Epithelial cell of esophagus (primary cell): ENCODE measurements at regions not wholly inside any gene's neighbourhood (a gene's known extent, or its start where the extent isn't known, plus 50 kb on each side); places are given as distances from the start of the nearest gene placed in this dataset.

Source experiments
- DNase-seq: peaks from one replicate; pipeline ENCODE4 v3.0.0; 2010; ENCODE audit warnings: low read depth
- H3K4me3 ChIP-seq: 2 replicates; pipeline ENCODE4 v1.5.1; 2011; ENCODE audit warnings: mild to moderate bottlenecking, low read length, control low read depth
- TF ChIP-seq, protein P1 (sequence below): IDR thresholded peaks from 2 replicates; pipeline ENCODE4 v1.5.1; 2011; ENCODE audit warnings: low read depth, mild to moderate bottlenecking, low read length, control low read depth, inconsistent platforms; ENCODE audit not compliant: insufficient read depth; ENCODE audit errors: missing control alignments

DNA sequence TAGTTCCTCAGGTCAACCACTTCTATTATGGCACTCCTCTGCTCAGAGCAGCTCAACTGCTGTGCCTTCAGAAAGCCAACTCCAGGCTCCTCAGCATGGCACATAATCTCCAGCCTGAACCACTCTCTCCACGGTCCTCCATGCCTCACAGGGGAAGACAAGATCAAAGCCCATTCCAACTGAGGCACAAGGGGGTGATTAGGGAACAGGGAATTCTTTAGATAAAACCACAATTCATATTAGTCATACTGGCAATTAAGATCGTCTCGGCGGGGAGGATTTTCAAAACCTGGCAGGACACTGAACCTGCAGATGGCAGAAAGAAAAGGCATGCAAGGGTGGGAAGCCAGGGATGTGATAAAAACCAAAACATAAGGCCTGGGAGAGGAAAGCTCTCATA, 361.6 kb downstream of the FGFR2 start:
- no peak overlapping the region for H3K4me3 ChIP-seq
- TF ChIP-seq, protein P1, sequence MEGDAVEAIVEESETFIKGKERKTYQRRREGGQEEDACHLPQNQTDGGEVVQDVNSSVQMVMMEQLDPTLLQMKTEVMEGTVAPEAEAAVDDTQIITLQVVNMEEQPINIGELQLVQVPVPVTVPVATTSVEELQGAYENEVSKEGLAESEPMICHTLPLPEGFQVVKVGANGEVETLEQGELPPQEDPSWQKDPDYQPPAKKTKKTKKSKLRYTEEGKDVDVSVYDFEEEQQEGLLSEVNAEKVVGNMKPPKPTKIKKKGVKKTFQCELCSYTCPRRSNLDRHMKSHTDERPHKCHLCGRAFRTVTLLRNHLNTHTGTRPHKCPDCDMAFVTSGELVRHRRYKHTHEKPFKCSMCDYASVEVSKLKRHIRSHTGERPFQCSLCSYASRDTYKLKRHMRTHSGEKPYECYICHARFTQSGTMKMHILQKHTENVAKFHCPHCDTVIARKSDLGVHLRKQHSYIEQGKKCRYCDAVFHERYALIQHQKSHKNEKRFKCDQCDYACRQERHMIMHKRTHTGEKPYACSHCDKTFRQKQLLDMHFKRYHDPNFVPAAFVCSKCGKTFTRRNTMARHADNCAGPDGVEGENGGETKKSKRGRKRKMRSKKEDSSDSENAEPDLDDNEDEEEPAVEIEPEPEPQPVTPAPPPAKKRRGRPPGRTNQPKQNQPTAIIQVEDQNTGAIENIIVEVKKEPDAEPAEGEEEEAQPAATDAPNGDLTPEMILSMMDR = no peak
- DNase-seq = no peak

DNA sequence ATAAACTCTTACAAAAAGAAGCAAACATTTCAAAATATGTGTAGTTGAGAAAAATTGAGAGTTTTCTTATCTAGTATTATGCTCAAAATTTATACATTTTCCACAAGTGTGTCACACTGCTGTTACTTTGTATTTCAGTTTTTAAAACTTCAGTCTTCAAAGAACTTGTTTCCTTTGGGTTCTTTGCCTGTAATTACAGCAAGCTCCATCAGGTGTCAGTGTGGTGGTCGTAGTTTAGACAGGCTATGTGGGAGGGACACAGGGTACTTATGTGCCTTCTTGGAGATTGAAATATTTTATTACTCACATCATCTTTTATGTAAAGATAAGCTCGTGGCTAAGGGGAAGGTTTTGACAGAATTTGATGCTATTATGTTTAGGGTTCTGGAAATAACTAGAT, 360.5 kb downstream of the FGFR2 start:
- no peak for DNase-seq
- no peak overlapping the region for H3K4me3 ChIP-seq
- TF ChIP-seq, protein P1 = peak; percentile 30

DNA sequence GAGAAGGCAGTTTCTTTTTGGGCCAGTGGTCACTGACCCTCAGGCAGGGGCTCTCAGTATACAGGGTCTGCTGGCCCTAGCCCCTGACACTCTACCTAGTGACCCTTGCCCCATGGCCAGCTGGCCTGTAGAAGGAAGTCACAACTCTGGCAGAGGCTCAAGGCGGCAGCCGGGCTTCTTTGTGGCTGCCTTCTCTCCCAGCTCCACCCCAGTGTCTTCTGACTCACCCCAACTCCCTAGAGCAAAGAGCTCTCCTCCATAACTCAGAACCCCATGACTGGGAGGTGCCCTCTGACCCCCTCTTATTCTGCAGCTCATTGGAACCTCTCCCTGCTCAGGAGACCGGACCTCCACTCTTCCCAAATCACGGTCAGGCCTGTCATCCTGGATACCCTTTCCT, 358.2 kb downstream of the FGFR2 start:
- TF ChIP-seq, protein P1 = no peak
- peak; percentile 65 for DNase-seq
- no peak overlapping the region for H3K4me3 ChIP-seq

DNA sequence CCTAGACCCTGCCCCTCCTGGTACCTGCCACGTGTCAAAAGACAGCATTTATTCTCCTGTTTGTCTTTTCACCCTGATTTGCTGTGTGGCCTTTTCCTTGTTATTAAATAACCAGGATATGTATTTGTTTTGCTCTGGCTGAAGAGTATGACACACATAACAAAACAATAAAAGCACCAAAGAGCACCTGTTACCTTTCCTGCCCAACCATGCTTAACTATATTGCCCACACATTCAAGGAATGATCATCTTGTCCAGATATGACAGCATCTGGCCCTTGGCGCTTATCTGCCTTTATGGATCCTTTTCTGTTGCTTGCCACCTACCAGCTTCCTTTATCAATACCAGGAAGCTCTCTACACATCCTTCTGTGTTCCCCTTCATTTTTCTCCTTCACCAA, 357.7 kb downstream of the FGFR2 start:
- no peak overlapping the region for H3K4me3 ChIP-seq

DNA sequence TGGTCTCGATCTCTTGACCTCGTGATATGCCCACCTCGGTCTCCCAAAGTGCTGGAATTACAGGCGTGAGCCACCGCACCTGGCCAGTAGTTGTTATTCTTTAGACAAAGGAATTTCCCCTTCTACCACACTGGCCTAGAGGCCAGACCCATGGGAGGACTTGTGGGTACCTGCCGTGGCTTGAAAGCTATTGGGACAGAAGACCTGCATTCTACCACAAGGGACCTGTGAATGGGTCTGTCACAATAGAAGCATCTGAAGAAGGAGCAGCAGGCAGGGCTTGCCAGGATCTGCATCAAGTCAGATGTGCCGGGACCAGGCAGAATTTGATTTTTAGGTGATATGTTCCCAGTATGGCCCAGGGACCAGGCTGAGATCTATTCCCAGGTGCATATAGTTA, 356.9 kb downstream of the FGFR2 start:
- no peak overlapping the region for H3K4me3 ChIP-seq
- TF ChIP-seq, protein P1 = no peak
- DNase-seq = no peak

More for the DNA sequence above, 357.7 kb downstream of the FGFR2 start:
- TF ChIP-seq, protein P1 = no peak
- no peak for DNase-seq

DNA sequence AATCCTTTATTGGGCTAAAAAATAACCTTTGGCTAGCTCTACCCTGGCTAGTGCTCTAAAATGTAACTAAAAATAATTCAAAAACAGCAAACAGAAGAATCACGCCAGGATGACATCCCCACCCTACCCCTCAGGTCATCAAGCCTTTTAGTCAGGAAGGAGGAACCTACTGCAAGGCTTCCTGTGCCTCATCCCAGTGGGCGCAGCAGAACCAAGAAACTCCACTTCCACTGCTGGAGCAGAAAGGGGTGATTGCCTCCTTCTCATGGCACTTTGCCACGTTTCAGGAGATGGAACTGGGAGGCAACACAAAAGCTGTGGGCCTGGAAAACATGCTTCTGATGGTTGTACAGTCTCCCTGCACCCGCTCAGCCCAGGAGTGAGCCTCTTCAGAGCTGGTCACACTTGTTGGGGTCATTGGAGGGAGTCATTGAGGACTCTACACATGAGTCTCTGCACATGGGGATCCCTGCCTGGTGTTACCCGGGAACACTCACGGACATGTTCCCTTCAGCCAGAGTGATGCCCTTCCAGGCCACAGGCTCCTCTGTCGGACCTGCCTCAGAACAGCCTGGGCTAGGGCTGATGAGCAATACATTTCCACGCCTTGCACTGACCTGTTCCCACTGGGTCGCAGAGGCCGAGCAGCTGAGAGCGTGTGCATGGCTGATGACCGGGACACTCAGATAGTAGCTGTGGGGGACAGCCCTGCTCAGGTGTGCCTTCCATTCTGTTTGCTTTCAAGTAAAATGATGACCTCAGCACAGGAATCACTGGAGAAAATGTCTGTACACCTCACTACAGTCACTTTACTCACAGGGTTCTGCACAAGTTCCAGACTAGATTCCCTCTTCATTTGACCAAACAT, 355.3 kb downstream of the FGFR2 start:
- DNase-seq = no peak
- TF ChIP-seq, protein P1 = no peak
- H3K4me3 ChIP-seq = no peak overlapping the region

DNA sequence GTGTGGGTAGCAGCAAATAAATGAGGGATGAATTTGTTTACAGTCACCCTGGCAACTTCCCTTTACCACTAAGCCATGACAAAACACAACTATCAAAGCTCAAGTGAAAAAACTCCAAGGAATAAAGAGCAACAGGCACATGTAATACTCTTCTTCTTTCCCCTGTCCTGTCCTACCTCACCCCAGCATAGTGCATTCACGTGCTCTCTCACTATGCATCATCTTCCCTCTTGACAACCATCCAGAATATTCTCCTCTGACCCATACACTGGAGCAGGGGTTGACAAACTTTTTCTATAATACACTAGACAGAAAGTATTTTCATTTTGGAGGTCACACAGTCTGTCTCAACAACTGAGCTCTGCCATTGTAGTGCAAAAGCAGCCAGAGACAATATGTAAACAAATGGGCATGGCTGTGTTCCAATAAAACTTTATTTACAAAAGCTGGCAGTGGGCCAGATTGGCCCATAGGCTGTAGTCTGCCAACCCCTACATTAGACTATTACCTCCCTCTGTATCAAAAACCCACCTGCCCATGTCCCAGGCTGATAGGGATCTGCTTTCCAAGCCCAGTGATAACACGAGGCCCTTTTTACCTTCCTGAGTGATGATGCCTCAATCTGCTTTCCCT, 354.5 kb downstream of the FGFR2 start:
- peak; percentile 48 for DNase-seq
- TF ChIP-seq, protein P1 = no peak
- no peak overlapping the region for H3K4me3 ChIP-seq
